ENCODE measurements at regions not wholly inside any gene's neighbourhood (a gene's known extent, or its start where the extent isn't known, plus 50 kb on each side); places are given as distances from the start of the nearest gene placed in this dataset.
"Not testable (repeated sequence)": the region's sequence is repeated elsewhere in the genome, so short reads cannot be mapped to it uniquely, and the experiment has no call there.

- not testable (repeated sequence) for TF ChIP-seq NR2C2 (CRISPR knock-in tag; IDR thresholded peaks at IDR 0.05); CTCF (IDR thresholded peaks at IDR 0.05); TEAD4 (CRISPR knock-in tag; IDR thresholded peaks at IDR 0.05); TP53 (CRISPR knock-in tag; IDR thresholded peaks at IDR 0.05); IRF2 (CRISPR knock-in tag; IDR thresholded peaks at IDR 0.05; ENCODE audit: borderline replicate concordance, low read depth); FOXJ3 (CRISPR knock-in tag; IDR thresholded peaks at IDR 0.05; ENCODE audit: borderline replicate concordance); GTF2I (CRISPR knock-in tag; conservative IDR thresholded peaks at IDR 0.05); ATF6 (CRISPR knock-in tag; IDR thresholded peaks at IDR 0.05); SP1 (CRISPR knock-in tag; conservative IDR thresholded peaks at IDR 0.05); ESRRA (CRISPR knock-in tag; IDR thresholded peaks at IDR 0.05; ENCODE audit: borderline replicate concordance); SMAD4 (CRISPR knock-in tag; IDR thresholded peaks at IDR 0.05); USF2 (CRISPR knock-in tag; IDR thresholded peaks at IDR 0.05); E2F4 (CRISPR knock-in tag; IDR thresholded peaks at IDR 0.05; ENCODE audit: borderline replicate concordance, low read depth)
Measured at GRCh38 chr11:49893442-49893841, 58.7 kb upstream of the OR4C13 start.
